ENCODE measurements at regions not wholly inside any gene's neighbourhood (a gene's known extent, or its start where the extent isn't known, plus 50 kb on each side); places are given as distances from the start of the nearest gene placed in this dataset.

- TF ChIP-seq NFKBIZ (CRISPR knock-in tag; IDR thresholded peaks at IDR 0.05) = no peak
- no peak for TF ChIP-seq TRIM24 (CRISPR knock-in tag; IDR thresholded peaks at IDR 0.05)
- peak; percentile 78 for TF ChIP-seq FOXP4 (CRISPR knock-in tag; IDR thresholded peaks at IDR 0.05)
- no peak; the same call in 1 of the 2 replicates for TF ChIP-seq ZNF558 (CRISPR knock-in tag; IDR thresholded peaks at IDR 0.05; ENCODE audit: borderline replicate concordance)
- TF ChIP-seq SP2 (CRISPR knock-in tag; IDR thresholded peaks at IDR 0.05) = no peak
- no peak for TF ChIP-seq ZFYVE20 (CRISPR knock-in tag; IDR thresholded peaks at IDR 0.05; ENCODE audit: borderline replicate concordance, low read depth)
- TF ChIP-seq STAG1 (CRISPR knock-in tag; IDR thresholded peaks at IDR 0.05) = no peak
- TF ChIP-seq ZNF703 (CRISPR knock-in tag; IDR thresholded peaks at IDR 0.05; ENCODE audit: borderline replicate concordance) = no peak
- TF ChIP-seq TOE1 (CRISPR knock-in tag; IDR thresholded peaks at IDR 0.05) = no peak
- TF ChIP-seq ZSCAN21 (CRISPR knock-in tag; IDR thresholded peaks at IDR 0.05; ENCODE audit: borderline replicate concordance) = no peak
- TF ChIP-seq PPARG (CRISPR knock-in tag; conservative IDR thresholded peaks at IDR 0.05) = peak; percentile 88
- no peak for TF ChIP-seq MXI1 (IDR thresholded peaks at IDR 0.05; ENCODE audit: borderline replicate concordance, low read depth, low read length)
- TF ChIP-seq IRF9 (CRISPR knock-in tag; IDR thresholded peaks at IDR 0.05; ENCODE audit: borderline replicate concordance) = no peak
- TF ChIP-seq PRDM15 (CRISPR knock-in tag; IDR thresholded peaks at IDR 0.05) = no peak
- peak; percentile 53; the same call in 1 of the 2 replicates for TF ChIP-seq ISL2 (CRISPR knock-in tag; IDR thresholded peaks at IDR 0.05)
- no peak for TF ChIP-seq ZNF264 (CRISPR knock-in tag; IDR thresholded peaks at IDR 0.05)
- no peak for TF ChIP-seq ZNF468 (CRISPR knock-in tag; IDR thresholded peaks at IDR 0.05)
- no peak for TF ChIP-seq ZUFSP (CRISPR knock-in tag; IDR thresholded peaks at IDR 0.05; ENCODE audit: borderline replicate concordance)
- no peak for TF ChIP-seq MZF1 (CRISPR knock-in tag; IDR thresholded peaks at IDR 0.05; ENCODE audit: borderline replicate concordance)
- no peak; the same call in 1 of the 2 replicates for TF ChIP-seq ZNF431 (CRISPR knock-in tag; IDR thresholded peaks at IDR 0.05; ENCODE audit: borderline replicate concordance, low read depth)
- TF ChIP-seq HDAC6 (IDR thresholded peaks at IDR 0.05; ENCODE audit: low read depth, low read length) = no peak
- peak; percentile 52; the same call in 1 of the 2 replicates for TF ChIP-seq DMAP1 (CRISPR knock-in tag; IDR thresholded peaks at IDR 0.05)
Measured at GRCh38 chr14:106845286-106846087, 1319.1 kb downstream of the TMEM121 start (continued).

Measured in HepG2 (cell line).